ENCODE measurements at regions not wholly inside any gene's neighbourhood (a gene's known extent, or its start where the extent isn't known, plus 50 kb on each side); places are given as distances from the start of the nearest gene placed in this dataset.
A peak's percentile ranks its signal among the peaks of the same experiment; 100 is the strongest.
"Not testable (repeated sequence)": the region's sequence is repeated elsewhere in the genome, so short reads cannot be mapped to it uniquely, and the experiment has no call there.

DNA sequence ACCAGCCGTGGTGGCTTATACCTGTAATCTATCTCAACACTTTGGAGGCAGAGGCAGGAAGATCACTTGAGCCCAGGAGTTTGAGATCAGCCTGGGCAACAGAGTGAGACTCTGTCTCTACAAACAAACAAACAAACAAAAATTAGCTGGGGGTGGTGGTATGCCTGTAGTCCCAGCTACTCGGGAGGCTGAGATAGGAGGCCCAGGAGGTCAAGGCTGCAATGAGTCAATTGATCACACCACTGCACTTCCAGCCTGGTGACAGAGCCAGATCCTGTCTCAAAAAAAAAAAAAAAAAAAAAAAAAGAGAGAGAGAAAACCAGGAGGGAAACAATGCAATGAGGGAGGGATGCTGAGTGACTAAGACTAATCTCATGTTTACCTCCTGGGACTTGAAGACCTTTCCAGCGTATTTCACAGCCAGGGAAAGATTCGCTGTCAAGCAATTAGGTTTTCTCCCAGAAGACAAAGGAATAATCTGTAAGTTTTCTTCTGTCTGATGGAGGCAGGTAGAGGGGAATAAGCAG lies 51.1 kb upstream of the MIER3 start:
- no peak overlapping the region for H3K4me3 ChIP-seq (replicated peaks; ENCODE audit: low read depth, low read length)
- peak; percentile 2 for DNase-seq (ENCODE audit: low read depth)
- TF ChIP-seq, protein P1, sequence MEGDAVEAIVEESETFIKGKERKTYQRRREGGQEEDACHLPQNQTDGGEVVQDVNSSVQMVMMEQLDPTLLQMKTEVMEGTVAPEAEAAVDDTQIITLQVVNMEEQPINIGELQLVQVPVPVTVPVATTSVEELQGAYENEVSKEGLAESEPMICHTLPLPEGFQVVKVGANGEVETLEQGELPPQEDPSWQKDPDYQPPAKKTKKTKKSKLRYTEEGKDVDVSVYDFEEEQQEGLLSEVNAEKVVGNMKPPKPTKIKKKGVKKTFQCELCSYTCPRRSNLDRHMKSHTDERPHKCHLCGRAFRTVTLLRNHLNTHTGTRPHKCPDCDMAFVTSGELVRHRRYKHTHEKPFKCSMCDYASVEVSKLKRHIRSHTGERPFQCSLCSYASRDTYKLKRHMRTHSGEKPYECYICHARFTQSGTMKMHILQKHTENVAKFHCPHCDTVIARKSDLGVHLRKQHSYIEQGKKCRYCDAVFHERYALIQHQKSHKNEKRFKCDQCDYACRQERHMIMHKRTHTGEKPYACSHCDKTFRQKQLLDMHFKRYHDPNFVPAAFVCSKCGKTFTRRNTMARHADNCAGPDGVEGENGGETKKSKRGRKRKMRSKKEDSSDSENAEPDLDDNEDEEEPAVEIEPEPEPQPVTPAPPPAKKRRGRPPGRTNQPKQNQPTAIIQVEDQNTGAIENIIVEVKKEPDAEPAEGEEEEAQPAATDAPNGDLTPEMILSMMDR (IDR thresholded peaks at IDR 0.05; ENCODE audit: low read length, missing control alignments): no peak

DNA sequence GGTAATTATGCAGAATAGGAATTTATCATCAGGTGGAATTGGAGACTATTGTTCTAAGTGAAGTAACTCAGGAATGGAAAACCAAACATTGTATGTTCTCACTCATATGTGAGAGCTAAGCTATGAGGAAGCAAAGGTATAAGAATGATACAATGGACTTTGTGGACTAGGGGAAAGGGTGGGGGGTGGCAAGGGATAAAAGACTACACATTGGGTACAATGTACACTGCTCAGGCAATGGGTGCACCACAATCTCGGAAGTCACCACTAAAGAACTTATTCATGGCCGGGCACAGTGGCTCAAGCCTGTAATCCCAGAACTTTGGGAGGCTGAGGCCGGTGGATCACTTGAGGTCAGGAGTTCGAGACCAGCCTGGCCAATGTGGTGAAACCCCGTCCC lies 51.6 kb upstream of the MIER3 start:
- not testable (repeated sequence) for H3K4me3 ChIP-seq (replicated peaks; ENCODE audit: low read depth, low read length); DNase-seq (ENCODE audit: low read depth)

DNA sequence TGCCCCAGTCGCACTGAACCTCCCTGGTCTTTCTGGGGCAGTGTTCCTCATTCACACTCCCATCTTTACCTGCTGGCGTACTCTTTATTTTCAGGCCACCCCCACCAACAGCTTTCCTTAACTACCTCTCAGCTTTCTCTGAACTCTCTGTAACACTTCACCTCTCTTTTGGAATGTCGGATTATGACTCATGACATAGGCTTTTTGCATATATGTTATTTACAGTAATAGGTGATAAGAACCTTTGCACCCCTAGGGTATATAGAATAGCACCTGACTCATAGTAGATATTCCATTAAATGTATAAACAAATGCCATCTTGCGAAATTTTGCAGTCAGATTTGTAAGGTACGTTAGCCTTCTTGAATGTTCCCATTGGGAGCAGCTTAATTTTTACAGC lies 52.9 kb upstream of the MIER3 start:
- no peak for DNase-seq (ENCODE audit: low read depth)
- H3K4me3 ChIP-seq (replicated peaks; ENCODE audit: low read depth, low read length): no peak overlapping the region
- TF ChIP-seq, protein P1 (IDR thresholded peaks at IDR 0.05; ENCODE audit: low read length, missing control alignments): no peak

DNA sequence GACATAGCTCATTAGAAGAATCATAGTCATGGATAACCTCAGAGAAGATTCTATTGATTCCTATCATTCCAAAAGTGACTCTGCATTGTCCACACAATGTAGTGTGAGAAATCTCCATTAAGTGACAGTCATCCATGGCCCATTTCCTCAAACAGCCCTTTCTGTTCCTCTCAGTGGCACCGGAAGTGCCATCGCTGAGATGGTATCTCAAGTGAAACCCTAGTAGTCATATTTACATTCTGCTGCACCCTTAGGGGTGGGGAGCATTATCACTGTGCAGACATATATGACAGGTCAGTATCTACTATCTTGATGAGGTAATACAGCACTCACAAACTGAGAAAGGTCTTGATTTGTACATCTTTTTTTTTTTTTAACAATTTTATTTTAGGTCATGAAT lies 55.4 kb upstream of the MIER3 start:
- TF ChIP-seq, protein P1 (IDR thresholded peaks at IDR 0.05; ENCODE audit: low read length, missing control alignments): no peak
- DNase-seq (ENCODE audit: low read depth): no peak

DNA sequence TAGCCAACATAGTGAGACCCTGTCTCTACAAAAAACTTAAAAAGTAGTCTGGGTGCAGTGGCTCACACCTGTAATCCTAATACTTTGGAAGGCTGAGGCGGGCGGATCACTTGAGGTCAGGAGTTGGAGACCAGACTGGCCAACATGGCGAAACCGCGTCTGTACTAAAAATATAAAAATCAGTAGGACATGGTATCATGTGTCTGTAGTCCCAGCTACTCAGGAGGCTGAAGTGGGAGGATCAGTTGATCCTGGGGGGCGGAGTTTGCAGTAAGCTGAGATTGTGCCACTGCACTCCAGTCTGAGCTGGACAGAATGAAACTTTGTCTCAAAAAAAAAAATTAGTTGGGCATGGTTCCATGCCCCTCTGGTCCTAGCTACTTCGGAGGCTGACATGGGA lies 57.9 kb upstream of the MIER3 start:
- TF ChIP-seq, protein P1 (IDR thresholded peaks at IDR 0.05; ENCODE audit: low read length, missing control alignments): no peak
- DNase-seq (ENCODE audit: low read depth): no peak
- H3K4me3 ChIP-seq (replicated peaks; ENCODE audit: low read depth, low read length): no peak overlapping the region

More for the DNA sequence above, 55.4 kb upstream of the MIER3 start:
- H3K4me3 ChIP-seq (replicated peaks; ENCODE audit: low read depth, low read length): no peak overlapping the region

DNA sequence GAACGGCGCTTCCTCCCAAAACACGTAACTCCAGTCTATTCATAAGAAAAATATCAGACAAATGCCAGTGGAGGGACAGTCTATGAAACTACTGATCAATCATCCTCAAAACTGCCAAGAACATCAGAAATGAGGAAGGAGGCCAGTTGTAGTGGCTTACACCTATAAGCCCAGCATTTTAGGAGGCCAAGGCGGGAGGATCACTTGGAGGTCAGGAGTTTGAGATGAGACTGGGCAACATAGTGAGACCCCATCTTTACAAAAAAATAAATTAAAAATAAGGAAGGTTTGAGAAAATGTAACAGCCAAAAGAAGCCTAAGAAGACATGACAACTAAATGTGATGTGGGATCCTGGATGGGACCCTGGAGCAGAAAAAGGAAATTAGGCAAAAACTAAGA lies 58.9 kb upstream of the MIER3 start:
- TF ChIP-seq, protein P1 (IDR thresholded peaks at IDR 0.05; ENCODE audit: low read length, missing control alignments): no peak
- DNase-seq (ENCODE audit: low read depth): no peak
- no peak overlapping the region for H3K4me3 ChIP-seq (replicated peaks; ENCODE audit: low read depth, low read length)

DNA sequence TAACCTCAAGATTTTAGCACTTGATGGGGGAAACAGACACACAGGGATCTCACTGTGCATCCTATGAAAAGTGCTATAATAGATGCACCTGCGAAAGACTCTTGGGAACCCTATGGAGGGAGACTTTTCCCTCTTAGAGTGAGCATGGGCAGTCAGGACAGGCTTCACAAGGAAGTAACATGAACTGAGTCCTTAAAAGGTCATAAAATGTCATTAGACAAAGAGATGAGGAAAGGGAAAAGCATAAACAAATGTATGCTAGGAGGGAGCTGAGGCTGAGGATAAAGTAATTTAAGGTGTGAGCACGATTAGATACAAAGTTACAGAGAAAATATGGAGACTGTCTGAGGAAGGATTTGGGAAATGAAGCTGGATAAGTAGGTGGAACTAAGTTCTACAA lies 60.6 kb upstream of the MIER3 start:
- H3K4me3 ChIP-seq (replicated peaks; ENCODE audit: low read depth, low read length): no peak overlapping the region
- DNase-seq (ENCODE audit: low read depth): no peak
- TF ChIP-seq, protein P1 (IDR thresholded peaks at IDR 0.05; ENCODE audit: low read length, missing control alignments): no peak

All from fibroblast of pulmonary artery (primary cell).